ENCODE measurements at regions not wholly inside any gene's neighbourhood (a gene's known extent, or its start where the extent isn't known, plus 50 kb on each side); places are given as distances from the start of the nearest gene placed in this dataset.

DNA sequence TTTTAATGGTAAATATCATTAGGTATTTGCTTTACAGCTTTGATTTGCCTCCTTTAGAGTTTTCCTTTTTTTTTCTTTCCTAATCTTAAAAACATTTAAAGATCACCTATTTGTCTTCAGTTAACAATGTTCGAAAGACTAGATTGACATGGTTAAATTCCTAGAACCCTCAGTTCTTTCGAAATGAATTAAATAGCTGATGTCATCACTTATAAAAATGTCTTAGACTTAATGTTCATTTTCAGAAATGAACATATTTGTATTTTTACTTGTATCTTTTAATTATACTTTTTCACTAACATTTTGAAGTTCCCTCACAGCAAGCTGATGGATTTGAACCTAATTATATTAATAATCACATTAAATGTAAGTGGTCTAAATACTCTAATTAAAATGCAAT lies 205.3 kb upstream of the IRX4 start:
- TF ChIP-seq, protein P1, sequence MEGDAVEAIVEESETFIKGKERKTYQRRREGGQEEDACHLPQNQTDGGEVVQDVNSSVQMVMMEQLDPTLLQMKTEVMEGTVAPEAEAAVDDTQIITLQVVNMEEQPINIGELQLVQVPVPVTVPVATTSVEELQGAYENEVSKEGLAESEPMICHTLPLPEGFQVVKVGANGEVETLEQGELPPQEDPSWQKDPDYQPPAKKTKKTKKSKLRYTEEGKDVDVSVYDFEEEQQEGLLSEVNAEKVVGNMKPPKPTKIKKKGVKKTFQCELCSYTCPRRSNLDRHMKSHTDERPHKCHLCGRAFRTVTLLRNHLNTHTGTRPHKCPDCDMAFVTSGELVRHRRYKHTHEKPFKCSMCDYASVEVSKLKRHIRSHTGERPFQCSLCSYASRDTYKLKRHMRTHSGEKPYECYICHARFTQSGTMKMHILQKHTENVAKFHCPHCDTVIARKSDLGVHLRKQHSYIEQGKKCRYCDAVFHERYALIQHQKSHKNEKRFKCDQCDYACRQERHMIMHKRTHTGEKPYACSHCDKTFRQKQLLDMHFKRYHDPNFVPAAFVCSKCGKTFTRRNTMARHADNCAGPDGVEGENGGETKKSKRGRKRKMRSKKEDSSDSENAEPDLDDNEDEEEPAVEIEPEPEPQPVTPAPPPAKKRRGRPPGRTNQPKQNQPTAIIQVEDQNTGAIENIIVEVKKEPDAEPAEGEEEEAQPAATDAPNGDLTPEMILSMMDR (IDR thresholded peaks at IDR 0.05): no peak
- no peak for TF ChIP-seq POLR2A (IDR thresholded peaks at IDR 0.05)
- TF ChIP-seq EP300 (IDR thresholded peaks at IDR 0.05): no peak

Measured in ovary (tissue), 3 donors.